Immature natural killer cell (primary cell): ENCODE measurements at regions not wholly inside any gene's neighbourhood (a gene's known extent, or its start where the extent isn't known, plus 50 kb on each side); places are given as distances from the start of the nearest gene placed in this dataset.

Source experiments
- DNase-seq, 3 donors: peaks; one replicate each; pipeline ENCODE4 v3.0.0; 2022; ENCODE audit warnings: mixed read lengths in 1 of 3
- H3K27ac Mint-ChIP-seq, 6 donors: one replicate each; pipeline ENCODE4 v1.8.0; 2020; ENCODE audit warnings: mixed read lengths in 6 of 6, mild to moderate bottlenecking in 5 of 6, inconsistent platforms in 4 of 6, moderate library complexity in 3 of 6
- H3K27me3 Mint-ChIP-seq, 3 donors: one replicate each; pipeline ENCODE4 v1.8.0; 2020 to 2021; ENCODE audit warnings: low read depth in 3 of 3, mild to moderate bottlenecking in 3 of 3, mixed read lengths in 3 of 3, moderate library complexity in 3 of 3, inconsistent platforms in 1 of 3
- H3K36me3 Mint-ChIP-seq, 3 donors: one replicate each; pipeline ENCODE4 v1.8.0; 2020; ENCODE audit warnings: mixed read lengths in 3 of 3, inconsistent platforms in 2 of 3, mild to moderate bottlenecking in 2 of 3
- H3K4me1 Mint-ChIP-seq, 2 donors: one replicate each; pipeline ENCODE4 v1.8.0; 2020; ENCODE audit warnings: inconsistent platforms in 2 of 2, mild to moderate bottlenecking in 2 of 2, mixed read lengths in 2 of 2, moderate library complexity in 1 of 2
- H3K4me3 Mint-ChIP-seq, 5 donors: one replicate each; pipeline ENCODE4 v1.8.0; 2020; ENCODE audit warnings: mild to moderate bottlenecking in 5 of 5, mixed read lengths in 5 of 5, inconsistent platforms in 3 of 5, moderate library complexity in 3 of 5
- H3K9me3 Mint-ChIP-seq, 6 donors: one replicate each; pipeline ENCODE4 v1.8.0; 2020; ENCODE audit warnings: mild to moderate bottlenecking in 6 of 6, mixed read lengths in 6 of 6, inconsistent platforms in 4 of 6, moderate library complexity in 3 of 6

DNA sequence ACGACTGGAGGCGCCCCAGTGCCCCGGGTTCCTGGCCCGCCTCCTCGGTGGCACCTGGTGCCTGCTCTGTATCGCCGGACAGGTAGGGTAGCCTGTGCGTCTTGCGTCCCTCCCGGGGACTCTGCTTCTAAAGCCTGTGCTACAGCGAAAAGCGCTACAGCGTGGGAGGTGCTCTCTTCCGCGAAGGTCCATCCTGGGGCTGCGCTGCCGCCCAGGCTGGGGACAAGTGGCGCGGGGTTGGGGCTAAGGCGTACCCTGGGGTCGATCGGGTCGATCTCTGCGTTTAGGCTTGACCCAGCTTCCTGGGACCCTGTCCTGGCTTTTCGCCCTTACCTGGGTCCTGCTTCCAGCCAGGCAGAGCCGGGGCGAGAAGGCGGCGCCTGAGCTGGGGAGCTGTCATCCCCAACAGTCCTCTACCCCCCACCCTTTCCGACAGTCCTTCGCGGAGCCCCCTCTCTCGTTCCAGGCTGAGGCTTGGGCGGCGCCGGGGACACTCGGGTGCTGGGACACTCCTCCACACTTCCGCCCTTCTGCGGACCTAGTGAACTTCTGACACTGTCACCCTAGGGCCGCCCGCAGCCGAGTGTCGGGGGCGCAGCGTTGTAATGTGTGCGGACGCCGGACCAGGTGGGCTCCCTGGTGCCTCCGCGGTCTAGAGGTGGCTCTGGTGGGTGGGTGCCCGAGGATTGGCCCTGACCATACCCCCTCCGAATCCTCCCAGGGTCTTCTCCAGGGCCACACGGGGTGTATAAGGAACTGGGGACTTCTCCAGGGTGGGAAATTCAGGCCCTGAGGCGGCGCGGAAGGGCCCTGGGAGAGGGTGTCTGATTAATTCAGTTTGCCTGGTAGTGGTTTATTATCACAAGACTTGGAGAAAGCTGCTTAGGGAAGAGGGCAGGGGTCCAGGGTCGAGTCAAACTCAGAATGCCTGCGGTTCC, 328.2 kb downstream of the SH3GL2 start:
- no peak overlapping the region for H3K4me3 Mint-ChIP-seq
- DNase-seq, result no peak
- H3K27ac Mint-ChIP-seq, result no peak overlapping the region
- H3K9me3 Mint-ChIP-seq, result peaks cover 0 to 22% (median 4%) of the 10 kb centered on the region in 6 donors
- no peaks in the 10 kb centered on the region for H3K4me1 Mint-ChIP-seq
- H3K36me3 Mint-ChIP-seq, result peaks cover 0 to 4% (median 0%) of the 10 kb centered on the region in 3 donors
- H3K27me3 Mint-ChIP-seq, result peaks cover 0 to 5% (median 3%) of the 10 kb centered on the region in 3 donors

DNA sequence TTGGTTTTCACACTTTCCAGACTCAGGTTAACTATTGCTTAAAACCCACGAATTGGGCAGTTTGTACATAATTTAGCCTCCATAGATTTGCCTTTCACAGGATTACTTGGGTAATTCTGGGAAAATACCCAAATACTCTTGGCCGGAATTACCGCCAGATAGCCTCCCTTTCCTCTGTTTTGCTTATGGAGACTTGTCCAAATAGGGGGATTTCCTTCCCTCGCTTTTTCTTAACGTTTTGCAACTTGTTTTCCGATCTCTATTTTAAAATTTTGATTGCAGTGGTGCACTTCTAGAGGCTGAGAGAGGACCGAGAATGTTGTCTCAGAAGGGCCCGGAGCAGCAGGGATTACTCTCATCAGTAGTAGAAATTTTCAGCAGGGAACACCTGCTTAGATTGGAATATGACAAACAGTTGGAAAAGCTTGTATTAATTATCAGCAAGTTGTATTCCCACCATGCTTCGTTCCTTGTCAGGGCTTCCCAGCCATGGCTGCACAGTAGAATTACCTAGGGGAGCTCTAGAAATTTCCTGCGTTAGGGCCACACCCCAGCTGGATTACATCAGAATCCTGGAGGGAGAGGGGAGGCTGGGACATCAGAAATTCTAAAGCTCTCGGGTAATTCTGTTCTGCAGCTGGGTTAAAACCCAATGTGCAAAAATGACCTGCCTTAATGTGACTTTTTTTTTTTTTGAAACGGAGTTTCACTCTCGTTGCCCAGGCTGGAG, 329.1 kb downstream of the SH3GL2 start:
- peaks cover 0 to 15% (median 3%) of the 10 kb centered on the region in 6 donors for H3K9me3 Mint-ChIP-seq
- peaks cover 0 to 5% (median 3%) of the 10 kb centered on the region in 3 donors for H3K27me3 Mint-ChIP-seq
- no peak for DNase-seq
- H3K27ac Mint-ChIP-seq, result no peak overlapping the region
- no peaks in the 10 kb centered on the region for H3K4me1 Mint-ChIP-seq
- no peak overlapping the region for H3K4me3 Mint-ChIP-seq
- peaks cover 0 to 4% (median 0%) of the 10 kb centered on the region in 3 donors for H3K36me3 Mint-ChIP-seq

DNA sequence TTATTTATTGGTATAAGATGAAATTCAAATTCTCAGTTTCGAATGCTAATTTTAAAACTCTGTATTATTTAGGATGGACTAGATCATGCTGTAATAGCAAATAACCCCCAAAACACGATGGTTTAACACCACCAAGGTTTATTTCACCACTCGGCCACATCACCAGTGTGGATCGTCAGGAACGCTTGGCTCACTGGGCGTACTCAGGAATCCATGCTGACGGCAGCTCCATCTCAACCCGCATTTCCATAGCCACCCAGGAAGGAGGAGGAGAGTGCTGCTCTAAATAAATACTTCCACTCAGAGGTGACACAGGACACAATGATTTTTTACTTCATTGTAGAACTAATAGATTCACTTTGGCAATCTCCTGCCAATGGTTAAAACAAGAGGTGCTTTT, 347.4 kb downstream of the SH3GL2 start:
- Mint-ChIP-seq H3K27me3 (peaks cover 0 to 2% (median 0%) of the 10 kb centered on the region in 3 donors), H3K4me1 (no peaks in the 10 kb centered on the region), H3K36me3 (no peaks in the 10 kb centered on the region), H3K4me3 (no peak overlapping the region), H3K9me3 (peaks cover 5 to 22% (median 8%) of the 10 kb centered on the region in 6 donors), H3K27ac (no peak overlapping the region)
- no peak for DNase-seq

DNA sequence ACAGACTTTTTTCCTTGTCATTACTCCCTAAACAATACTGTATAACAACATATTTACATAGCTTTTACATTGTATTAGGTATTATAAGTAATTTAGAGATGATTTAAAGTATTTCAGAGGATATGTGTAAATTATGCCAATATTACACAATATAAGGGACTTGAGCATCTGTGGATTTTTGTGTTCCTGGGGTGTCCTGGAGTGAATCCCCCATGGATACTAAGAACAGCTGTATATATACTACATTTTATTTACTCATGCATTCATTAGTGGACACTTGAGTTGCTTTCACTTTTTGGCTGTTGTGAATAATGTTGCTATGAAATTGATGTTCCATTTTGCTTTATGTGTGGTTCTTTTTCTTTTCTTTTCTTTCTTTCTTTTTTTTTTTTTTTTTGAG, 348.8 kb downstream of the SH3GL2 start:
- DNase-seq, result no peak
- no peak overlapping the region for H3K4me3 Mint-ChIP-seq
- no peaks in the 10 kb centered on the region for H3K4me1 Mint-ChIP-seq
- H3K9me3 Mint-ChIP-seq, result peaks cover 6 to 17% (median 9%) of the 10 kb centered on the region in 6 donors
- no peak overlapping the region for H3K27ac Mint-ChIP-seq
- H3K27me3 Mint-ChIP-seq, result no peaks in the 10 kb centered on the region
- H3K36me3 Mint-ChIP-seq, result no peaks in the 10 kb centered on the region

DNA sequence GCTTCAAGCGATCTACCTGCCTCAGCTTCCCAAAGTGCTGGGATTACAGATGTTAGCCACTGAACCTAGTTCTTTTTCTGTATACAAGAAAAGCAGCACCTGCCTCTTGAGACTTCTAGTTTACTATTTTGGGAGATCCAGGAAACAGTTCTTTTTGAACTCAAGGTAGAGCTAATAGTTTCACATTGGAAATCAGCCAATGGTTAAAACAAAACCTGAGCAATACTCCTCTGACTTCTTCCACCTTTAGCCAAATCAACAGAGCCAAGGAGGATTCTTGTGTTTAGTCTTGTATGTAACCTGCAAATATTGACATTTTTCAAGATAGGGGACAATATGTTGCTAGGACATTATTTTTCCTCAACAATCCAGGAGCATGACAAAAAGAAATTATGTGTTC, 349.4 kb downstream of the SH3GL2 start:
- no peaks in the 10 kb centered on the region for H3K36me3 Mint-ChIP-seq
- H3K27ac Mint-ChIP-seq, result no peak overlapping the region
- peaks cover 4 to 16% (median 9%) of the 10 kb centered on the region in 6 donors for H3K9me3 Mint-ChIP-seq
- H3K4me1 Mint-ChIP-seq, result no peaks in the 10 kb centered on the region
- H3K27me3 Mint-ChIP-seq, result no peaks in the 10 kb centered on the region
- no peak overlapping the region for H3K4me3 Mint-ChIP-seq
- no peak for DNase-seq

DNA sequence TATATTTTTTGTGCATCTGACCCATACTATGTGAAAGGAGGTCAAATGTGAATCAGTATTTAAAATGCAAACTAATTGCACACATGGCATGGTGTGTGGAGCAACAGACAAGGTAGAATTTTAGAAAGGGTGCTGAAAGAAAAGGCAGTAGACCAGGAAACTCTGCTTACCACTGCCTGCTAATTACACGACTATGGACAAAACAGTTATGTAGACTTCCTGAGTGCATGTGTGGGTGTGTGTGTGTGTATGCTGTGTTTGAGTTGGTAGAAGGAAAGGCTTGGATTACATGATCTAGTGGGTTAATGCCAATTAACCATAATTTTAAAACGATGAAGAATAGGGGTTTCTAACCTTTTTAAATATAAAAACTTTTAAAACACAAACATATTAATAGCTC, 349.9 kb downstream of the SH3GL2 start:
- Mint-ChIP-seq H3K4me3 (no peak overlapping the region), H3K9me3 (peaks cover 4 to 16% (median 9%) of the 10 kb centered on the region in 6 donors), H3K27ac (no peak overlapping the region), H3K4me1 (no peaks in the 10 kb centered on the region), H3K27me3 (no peaks in the 10 kb centered on the region), H3K36me3 (no peaks in the 10 kb centered on the region)
- DNase-seq, result no peak

DNA sequence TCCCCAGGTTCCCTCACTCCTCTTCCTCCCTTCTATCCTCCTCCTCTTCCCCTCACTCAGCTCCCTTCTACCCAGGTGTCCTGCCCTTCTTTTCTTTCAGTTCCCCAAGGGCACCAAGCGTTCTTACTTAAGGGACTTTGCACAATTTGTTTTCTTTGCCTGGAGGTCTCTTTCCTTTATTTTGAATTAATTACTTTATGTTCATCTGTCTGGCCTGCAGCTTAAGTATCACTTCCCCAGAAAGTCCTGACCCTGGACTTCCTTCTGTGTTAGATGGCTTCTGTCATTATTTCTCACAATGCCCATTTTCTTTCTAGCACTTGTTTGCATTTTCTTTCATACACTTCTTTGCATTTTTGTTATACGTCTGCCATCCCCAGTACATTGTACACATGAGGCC, 350.6 kb downstream of the SH3GL2 start:
- Mint-ChIP-seq H3K9me3 (peaks cover 4 to 16% (median 9%) of the 10 kb centered on the region in 6 donors), H3K4me1 (no peaks in the 10 kb centered on the region), H3K27ac (no peak overlapping the region), H3K4me3 (no peak overlapping the region), H3K27me3 (no peaks in the 10 kb centered on the region), H3K36me3 (no peaks in the 10 kb centered on the region)
- no peak for DNase-seq

DNA sequence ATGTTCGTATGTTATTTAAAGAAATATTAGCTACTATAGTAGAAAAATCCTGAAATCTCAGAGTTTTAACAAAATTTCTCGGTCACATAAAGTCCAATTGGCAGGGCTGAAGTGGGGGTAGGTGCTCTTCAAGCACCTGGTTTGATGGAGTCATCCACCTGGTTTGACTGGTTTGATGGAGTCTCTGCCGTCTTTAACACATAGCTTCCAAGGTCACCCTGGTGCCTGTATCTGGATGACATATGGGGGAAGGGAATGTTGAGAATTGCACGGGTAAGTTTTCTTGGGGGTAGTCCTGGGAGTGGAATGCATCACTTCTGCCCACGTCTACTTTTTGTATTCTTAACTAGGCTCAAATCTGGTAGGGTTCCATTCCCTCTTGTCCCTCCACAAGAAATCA, 351.2 kb downstream of the SH3GL2 start:
- no peak for DNase-seq
- Mint-ChIP-seq H3K27ac (no peak overlapping the region), H3K9me3 (peaks cover 4 to 16% (median 9%) of the 10 kb centered on the region in 6 donors), H3K36me3 (no peaks in the 10 kb centered on the region), H3K27me3 (no peaks in the 10 kb centered on the region), H3K4me3 (no peak overlapping the region), H3K4me1 (no peaks in the 10 kb centered on the region)

DNA sequence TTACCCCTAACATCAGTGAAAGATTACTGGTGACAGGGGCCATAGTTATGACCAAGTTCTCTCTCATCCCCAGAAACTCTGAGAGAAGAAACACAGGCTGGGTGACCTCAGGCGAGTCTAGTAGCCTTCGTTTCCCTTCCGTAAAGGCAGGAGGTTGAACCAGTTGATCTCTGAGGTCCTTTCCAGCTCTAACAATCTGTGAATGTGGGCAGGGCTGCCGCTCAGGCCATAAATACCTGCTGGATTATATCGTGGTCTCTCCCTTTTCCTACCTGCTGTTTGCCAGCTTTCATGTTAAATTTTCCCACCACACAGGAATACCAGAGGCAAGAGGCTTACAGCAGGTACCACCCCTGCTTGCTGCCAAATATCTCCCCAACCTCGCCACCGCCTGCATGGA, 357.5 kb downstream of the SH3GL2 start:
- H3K36me3 Mint-ChIP-seq, result no peaks in the 10 kb centered on the region
- no peak for DNase-seq
- no peak overlapping the region for H3K4me3 Mint-ChIP-seq
- no peaks in the 10 kb centered on the region for H3K4me1 Mint-ChIP-seq
- H3K27me3 Mint-ChIP-seq, result peaks cover 0 to 2% (median 0%) of the 10 kb centered on the region in 3 donors
- H3K27ac Mint-ChIP-seq, result no peak overlapping the region
- peaks cover 2 to 18% (median 9%) of the 10 kb centered on the region in 6 donors for H3K9me3 Mint-ChIP-seq

DNA sequence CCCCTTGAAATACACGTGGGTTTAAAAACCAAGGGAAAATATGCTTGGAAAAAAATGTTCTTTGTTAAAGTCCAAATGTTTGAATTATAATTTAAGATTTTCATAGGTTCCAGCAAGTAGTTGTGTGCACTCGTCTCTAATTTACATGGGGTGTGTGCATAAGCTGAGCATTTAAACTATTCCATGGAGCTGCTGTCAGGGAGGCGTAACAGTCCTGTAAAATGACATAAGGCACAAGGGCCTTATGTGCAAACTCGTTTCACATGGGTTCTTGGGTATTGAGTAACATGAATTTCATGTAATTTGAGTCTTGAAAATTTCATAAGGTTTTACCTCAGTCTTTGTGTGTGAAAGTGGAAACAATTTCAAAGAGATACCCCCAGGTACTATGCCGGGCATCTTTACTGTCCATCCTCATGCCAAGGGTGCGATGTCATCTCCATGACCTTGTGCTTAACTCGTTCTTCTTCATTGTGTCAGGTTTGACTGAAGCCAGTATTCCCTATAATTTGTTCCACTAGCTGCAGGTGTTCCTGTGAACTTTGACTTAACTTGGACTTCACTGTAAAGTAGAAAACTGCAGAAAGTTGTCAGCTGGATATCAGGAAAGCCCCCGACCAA, 359.3 kb downstream of the SH3GL2 start:
- H3K27ac Mint-ChIP-seq, result no peak overlapping the region
- H3K9me3 Mint-ChIP-seq, result peaks cover 0 to 21% (median 9%) of the 10 kb centered on the region in 6 donors
- no peak for DNase-seq
- H3K4me1 Mint-ChIP-seq, result no peaks in the 10 kb centered on the region
- no peaks in the 10 kb centered on the region for H3K36me3 Mint-ChIP-seq
- peaks cover 0 to 2% (median 0%) of the 10 kb centered on the region in 3 donors for H3K27me3 Mint-ChIP-seq
- H3K4me3 Mint-ChIP-seq, result no peak overlapping the region

DNA sequence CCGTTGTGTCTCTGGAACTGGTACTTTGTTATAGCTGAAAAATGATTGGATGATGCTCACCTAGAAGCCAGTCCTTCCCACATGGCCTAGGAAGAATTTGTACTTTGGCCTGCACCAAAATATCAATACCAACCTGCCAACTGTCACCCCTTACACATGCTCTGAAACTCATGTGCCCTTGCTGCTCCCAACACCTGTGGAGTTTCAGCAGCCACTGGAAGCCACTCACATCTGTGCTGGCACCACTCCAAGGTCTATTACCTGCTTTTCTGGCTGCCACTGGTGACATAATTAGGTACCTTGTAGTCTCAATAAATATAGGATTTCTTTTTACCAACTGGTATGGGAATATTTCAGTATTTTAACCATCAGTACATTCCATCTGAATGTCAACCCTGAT, 363.6 kb downstream of the SH3GL2 start:
- DNase-seq, result no peak
- Mint-ChIP-seq H3K36me3 (no peaks in the 10 kb centered on the region), H3K4me3 (no peak overlapping the region), H3K9me3 (peaks cover 0 to 30% (median 13%) of the 10 kb centered on the region in 6 donors), H3K4me1 (no peaks in the 10 kb centered on the region), H3K27me3 (peaks cover 0 to 2% (median 0%) of the 10 kb centered on the region in 3 donors), H3K27ac (no peak overlapping the region)

DNA sequence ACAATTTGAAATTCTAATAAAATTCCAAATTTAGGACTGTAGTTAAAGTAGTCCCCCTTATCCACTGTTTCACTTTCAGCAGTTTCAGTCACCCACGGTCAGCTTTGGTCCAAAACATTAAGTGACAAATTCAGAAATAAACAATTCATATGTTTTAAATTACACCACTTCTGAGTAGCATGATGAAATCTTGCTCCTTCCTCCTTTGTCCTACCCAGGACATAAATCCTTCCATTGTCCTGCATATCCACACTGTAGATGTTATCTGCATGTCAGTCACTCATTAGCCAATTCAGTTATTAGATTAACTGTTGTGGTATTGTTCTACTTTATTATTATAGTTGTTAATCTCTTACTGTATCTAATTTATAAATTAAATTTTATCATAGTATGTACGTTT, 376.5 kb downstream of the SH3GL2 start:
- Mint-ChIP-seq H3K4me1 (no peaks in the 10 kb centered on the region), H3K4me3 (no peak overlapping the region), H3K36me3 (no peaks in the 10 kb centered on the region), H3K9me3 (peaks cover 0 to 20% (median 4%) of the 10 kb centered on the region in 6 donors), H3K27me3 (no peaks in the 10 kb centered on the region), H3K27ac (no peak overlapping the region)
- no peak for DNase-seq

DNA sequence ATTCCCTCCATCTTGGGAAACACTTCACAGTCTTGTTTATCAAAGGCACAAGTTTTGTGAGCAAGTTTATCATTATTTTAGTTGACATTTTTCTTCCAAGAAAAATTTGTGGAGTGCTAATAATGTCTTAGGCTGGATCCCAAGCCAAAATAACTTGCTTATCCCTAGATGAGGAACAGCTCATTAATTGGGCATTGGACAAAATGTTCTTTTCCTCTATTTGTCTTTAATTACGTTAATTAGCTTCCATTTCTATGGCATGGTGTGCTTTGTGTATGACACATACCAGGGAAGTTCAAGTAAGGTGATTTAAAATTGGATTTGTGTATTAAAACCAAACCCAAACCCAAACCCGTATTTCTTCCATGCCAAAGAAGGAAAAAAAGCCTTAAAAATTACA, 379.5 kb downstream of the SH3GL2 start:
- Mint-ChIP-seq H3K9me3 (peaks cover 0 to 23% (median 4%) of the 10 kb centered on the region in 6 donors), H3K4me3 (no peak overlapping the region), H3K27ac (no peak overlapping the region), H3K4me1 (no peaks in the 10 kb centered on the region), H3K36me3 (no peaks in the 10 kb centered on the region), H3K27me3 (no peaks in the 10 kb centered on the region)
- no peak for DNase-seq

DNA sequence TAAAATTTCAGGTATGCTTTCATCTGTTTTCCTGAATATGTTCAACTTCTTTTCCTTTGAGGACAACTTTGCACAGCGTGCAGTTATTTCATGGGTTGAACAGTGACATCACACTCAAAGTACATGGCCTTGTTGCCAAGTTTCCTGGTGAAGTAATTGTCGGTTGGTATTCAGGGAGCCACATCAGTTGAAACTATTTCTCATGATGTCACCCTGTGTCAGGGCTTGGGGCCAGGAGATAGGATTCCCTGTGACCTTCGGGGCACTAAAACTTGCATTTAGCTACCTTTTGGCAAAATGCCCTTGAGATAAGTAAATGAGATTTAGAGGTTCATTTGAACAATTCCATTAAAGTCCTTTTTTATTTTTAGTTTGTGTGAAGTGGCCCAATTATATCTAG, 383.9 kb downstream of the SH3GL2 start:
- no peak overlapping the region for H3K4me3 Mint-ChIP-seq

More for the DNA sequence above, 383.9 kb downstream of the SH3GL2 start:
- Mint-ChIP-seq H3K9me3 (peaks cover 0 to 25% (median 6%) of the 10 kb centered on the region in 6 donors), H3K4me1 (no peaks in the 10 kb centered on the region), H3K27ac (no peak overlapping the region), H3K27me3 (no peaks in the 10 kb centered on the region), H3K36me3 (no peaks in the 10 kb centered on the region)
- no peak for DNase-seq
